IMR-90 (cell line): ENCODE measurements at regions not wholly inside any gene's neighbourhood (a gene's known extent, or its start where the extent isn't known, plus 50 kb on each side); places are given as distances from the start of the nearest gene placed in this dataset.

Source experiments
- ATAC-seq: fragments of 200-7000 bp; cut with Tn5 transposase; 2 replicates; pipeline ENCODE4 v1.9.1; 2020; ENCODE audit warnings: low read depth, mild to moderate bottlenecking, moderate library complexity
- BruUV-seq: library from RNA; stranded (reverse); fragments of 400-500 nt; replicated peaks from 2 replicates; lab custom pipeline; 2021; lab: Mats Ljungman, UMichigan
- CTCF ChIA-PET: fragments of 300-600 bp; formaldehyde crosslinking; extraction: SDS; loops from one replicate; lab custom pipeline; 2021; ENCODE audit warnings: antibody characterized with exemption; lab: Yijun Ruan, JAX
- POLR2A ChIA-PET: fragments of 300-600 bp; sonication (Branson Sonifier 250); formaldehyde crosslinking; loops from one replicate; lab custom pipeline; 2022; ENCODE audit warnings: antibody characterized with exemption; ENCODE audit not compliant: unreplicated experiment; lab: Charles Lee
- DNase-seq: peaks from one replicate; pipeline ENCODE4 v3.0.0; 2013
- H2AFZ ChIP-seq: replicated peaks from 2 replicates; pipeline ENCODE3; 2013; ENCODE audit warnings: low read length, mild to moderate bottlenecking; ENCODE audit not compliant: poor library complexity
- H2AK5ac ChIP-seq: 2 replicates; pipeline ENCODE4 v1.6.1; 2013; ENCODE audit warnings: low read depth, low read length, inconsistent platforms
- H2AK9ac ChIP-seq: replicated peaks from 2 replicates; pipeline ENCODE3; 2013; ENCODE audit warnings: mild to moderate bottlenecking, low read depth, low read length, moderate library complexity; ENCODE audit not compliant: poor library complexity
- H2BK120ac ChIP-seq: 2 replicates; pipeline ENCODE4 v1.6.1; 2013; ENCODE audit warnings: low read depth, low read length, inconsistent platforms
- H2BK15ac ChIP-seq: 3 replicates; pipeline ENCODE4 v1.6.1; 2013; ENCODE audit warnings: low read depth, low read length, inconsistent platforms
- H2BK20ac ChIP-seq: 2 replicates; pipeline ENCODE4 v1.6.1; 2013; ENCODE audit warnings: low read depth, mild to moderate bottlenecking, inconsistent platforms, low read length, moderate library complexity
- H2BK5ac ChIP-seq: 2 replicates; pipeline ENCODE4 v1.6.1; 2013; ENCODE audit warnings: mild to moderate bottlenecking, low read depth, low read length, inconsistent platforms; ENCODE audit not compliant: poor library complexity, severe bottlenecking
- H3K14ac ChIP-seq: replicated peaks from 2 replicates; pipeline ENCODE4 v1.6.1; 2013; ENCODE audit warnings: low read depth, low read length, inconsistent platforms
- H3K18ac ChIP-seq: 2 replicates; pipeline ENCODE4 v1.6.1; 2013; ENCODE audit warnings: low read depth, low read length, control low read depth
- H3K23ac ChIP-seq: 2 replicates; pipeline ENCODE4 v1.6.1; 2013; ENCODE audit warnings: low read depth, low read length, inconsistent platforms
- H3K27ac ChIP-seq: 2 replicates; pipeline ENCODE4 v1.5.1; 2013; ENCODE audit warnings: mild to moderate bottlenecking, control low read depth, low read length; ENCODE audit not compliant: insufficient read depth
- H3K27me3 ChIP-seq: 2 replicates; pipeline ENCODE4 v1.6.1; 2013; ENCODE audit warnings: low read length; ENCODE audit not compliant: control insufficient read depth, insufficient read depth
- H3K36me3 ChIP-seq: 2 replicates; pipeline ENCODE4 v1.6.1; 2013; ENCODE audit warnings: low read length, mixed read lengths; ENCODE audit not compliant: control insufficient read depth, insufficient read depth
- H3K4ac ChIP-seq: 2 replicates; pipeline ENCODE4 v1.6.1; 2013; ENCODE audit warnings: low read depth, low read length, inconsistent platforms
- H3K4me1 ChIP-seq: 2 replicates; pipeline ENCODE4 v1.6.1; 2013; ENCODE audit warnings: low read length, mixed read lengths; ENCODE audit not compliant: control insufficient read depth, insufficient read depth
- H3K4me2 ChIP-seq: 2 replicates; pipeline ENCODE4 v1.6.1; 2013; ENCODE audit warnings: low read depth, mild to moderate bottlenecking, control low read depth, low read length, moderate library complexity
- H3K4me3 ChIP-seq: 2 replicates; pipeline ENCODE4 v1.5.1; 2013; ENCODE audit warnings: low read depth, mild to moderate bottlenecking, control low read depth, low read length, moderate library complexity; ENCODE audit not compliant: insufficient read depth
- H3K56ac ChIP-seq: 2 replicates; pipeline ENCODE4 v1.6.1; 2013; ENCODE audit warnings: low read length, inconsistent platforms; ENCODE audit not compliant: insufficient read depth; ENCODE audit errors: extremely low read depth
- H3K79me1 ChIP-seq, 2 experiments: 2 replicates each; pipeline ENCODE4 v1.6.1; 2013; ENCODE audit warnings: low read length in 2 of 2, inconsistent platforms in 1 of 2, low read depth in 1 of 2
- H3K9ac ChIP-seq: 2 replicates; pipeline ENCODE4 v1.6.1; 2013; ENCODE audit warnings: low read depth, low read length, control low read depth
- H3K9me1 ChIP-seq: 2 replicates; pipeline ENCODE4 v1.6.1; 2013; ENCODE audit warnings: low read length, inconsistent platforms; ENCODE audit not compliant: insufficient read depth
- H3K9me3 ChIP-seq: 2 replicates; pipeline ENCODE4 v1.6.1; 2013; ENCODE audit warnings: low read length; ENCODE audit not compliant: control insufficient read depth, insufficient read depth
- H4K20me1 ChIP-seq: 2 replicates; pipeline ENCODE4 v1.6.1; 2013; ENCODE audit warnings: low read length, inconsistent platforms; ENCODE audit not compliant: insufficient read depth
- H4K5ac ChIP-seq: 2 replicates; pipeline ENCODE4 v1.6.1; 2013; ENCODE audit warnings: mild to moderate bottlenecking, low read depth, low read length, control low read depth
- H4K8ac ChIP-seq, 2 experiments: 2 replicates each; pipeline ENCODE4 v1.6.1; 2013; ENCODE audit warnings: low read depth in 2 of 2, low read length in 2 of 2, control low read depth in 1 of 2, inconsistent platforms in 1 of 2
- H4K91ac ChIP-seq: 2 replicates; pipeline ENCODE4 v1.6.1; 2013; ENCODE audit warnings: low read depth, low read length, inconsistent platforms; ENCODE audit not compliant: insufficient read depth
- CEBPB ChIP-seq: IDR thresholded peaks from 2 replicates; pipeline ENCODE4 v1.6.1; 2012; ENCODE audit warnings: low read depth, low read length, improper control_type of control experiment
- ELK1 ChIP-seq: fragments of 150-350 bp; IDR thresholded peaks from 2 replicates; pipeline ENCODE4 v1.6.1; 2016; ENCODE audit warnings: low read depth, mild to moderate bottlenecking, low read length, moderate library complexity, borderline replicate concordance
- FOS ChIP-seq: fragments of 150-350 bp; IDR thresholded peaks from 2 replicates; pipeline ENCODE4 v1.6.1; 2016; ENCODE audit warnings: low read depth, low read length
- POLR2A ChIP-seq: IDR thresholded peaks from 2 replicates; pipeline ENCODE4 v1.6.1; 2012; ENCODE audit warnings: mild to moderate bottlenecking, low read depth, low read length
- RAD21 ChIP-seq: IDR thresholded peaks from 2 replicates; pipeline ENCODE4 v1.6.1; 2012; ENCODE audit warnings: low read length, improper control_type of control experiment
- RFX5 ChIP-seq: IDR thresholded peaks from 2 replicates; pipeline ENCODE4 v1.8.0; 2012; ENCODE audit warnings: low read depth, mild to moderate bottlenecking, low read length, moderate library complexity
- WGBS, 2 experiments: methylation state at CpG; one replicate each; pipeline versions ENCODE4 v1.1.5 to v1.1.7; 2013; ENCODE audit warnings: missing lambda C conversion rate in 2 of 2; ENCODE audit not compliant: insufficient read length in 1 of 2; ENCODE audit errors: extremely low coverage in 2 of 2; 5-methylcytosine and 5-hydroxymethylcytosine counted together
- dilution Hi-C: fragments of 300-500 bp; cut with HindIII; formaldehyde crosslinking; loops from one replicate; pipeline ENCODE4 v1.14.3; 2018; ENCODE audit warnings: low sequenced_read_pairs; ENCODE audit not compliant: unreplicated experiment
- in situ Hi-C: fragments of 300-500 bp; cut with MboI; formaldehyde crosslinking; loops from 3 replicates; pipeline ENCODE4 v1.14.3; 2019; ENCODE audit warnings: low sequenced_read_pairs, inconsistent platforms, mixed read lengths
- intact Hi-C: fragments of 100-400 bp; cut with micrococcal nuclease; formaldehyde crosslinking; loops from 2 replicates; pipeline ENCODE4 v1.10.0; 2022
- TF ChIP-seq, protein P1 (sequence below): fragments of 150-350 bp; IDR thresholded peaks from 2 replicates; pipeline ENCODE4 v1.6.1; 2017; ENCODE audit warnings: mild to moderate bottlenecking, antibody characterized with exemption, low read length, low read depth

GRCh38 chr15:81856001-81856633, 189.7 kb downstream of the MEX3B start:
- in situ Hi-C loops (no loop called here), intact Hi-C loops (no loop called here), dilution Hi-C loops (no loop called here)
- Histone ChIP-seq H3K4me2 (no peak overlapping the region), H3K9ac (no peak overlapping the region), H4K5ac (no peak overlapping the region), H3K4me1 (no peaks in the 10 kb centered on the region), H3K14ac (no peak overlapping the region), H2AK5ac (no peak overlapping the region), H2BK20ac (no peak overlapping the region), H2BK15ac (no peak overlapping the region), H2AK9ac (no peak overlapping the region), H3K9me1 (no peaks in the 10 kb centered on the region), H2BK5ac (no peak overlapping the region), H3K56ac (no peak overlapping the region), H3K9me3 (no peaks in the 10 kb centered on the region), H2AFZ (no peak overlapping the region), H3K23ac (no peak overlapping the region), H3K18ac (no peak overlapping the region), H4K91ac (no peak overlapping the region), H3K4ac (no peak overlapping the region), H4K8ac (no peak overlapping the region), H3K27me3 (peaks cover 2% of the 10 kb centered on the region; the same call in 1 of the 2 replicates), H3K27ac (no peak overlapping the region), H3K36me3 (no peaks in the 10 kb centered on the region), H4K20me1 (no peaks in the 10 kb centered on the region), H3K79me1 (no peaks in the 10 kb centered on the region), H2BK120ac (no peak overlapping the region), H3K4me3 (no peak overlapping the region)
- POLR2A ChIA-PET: no interaction called here
- TF ChIP-seq CEBPB (no peak), FOS (no peak), RAD21 (no peak), RFX5 (no peak), POLR2A (no peak), ELK1 (no peak)
- TF ChIP-seq, protein P1, sequence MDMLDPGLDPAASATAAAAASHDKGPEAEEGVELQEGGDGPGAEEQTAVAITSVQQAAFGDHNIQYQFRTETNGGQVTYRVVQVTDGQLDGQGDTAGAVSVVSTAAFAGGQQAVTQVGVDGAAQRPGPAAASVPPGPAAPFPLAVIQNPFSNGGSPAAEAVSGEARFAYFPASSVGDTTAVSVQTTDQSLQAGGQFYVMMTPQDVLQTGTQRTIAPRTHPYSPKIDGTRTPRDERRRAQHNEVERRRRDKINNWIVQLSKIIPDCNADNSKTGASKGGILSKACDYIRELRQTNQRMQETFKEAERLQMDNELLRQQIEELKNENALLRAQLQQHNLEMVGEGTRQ: no peak
- CTCF ChIA-PET: no interaction called here
- 100% methylated on average over 1 of the region's 10 CpGs; no CpG with 5 or more reads in 1 of the 2 experiments for WGBS, 2 experiments
- ATAC-seq (no peak), DNase-seq (no peak)
- BruUV-seq: no TSS peak
